Ishikawa (cell line): ENCODE measurements at regions not wholly inside any gene's neighbourhood (a gene's known extent, or its start where the extent isn't known, plus 50 kb on each side); places are given as distances from the start of the nearest gene placed in this dataset.
A peak's percentile ranks its signal among the peaks of the same experiment; 100 is the strongest.

Experiments
- CEBPB ChIP-seq: IDR thresholded peaks from 2 replicates; pipeline ENCODE4 v1.6.1; 2012
- CREB1 ChIP-seq: IDR thresholded peaks from 2 replicates; pipeline ENCODE4 v1.6.1; 2012; ENCODE audit warnings: low read depth
- EGR1 ChIP-seq: IDR thresholded peaks from 2 replicates; pipeline ENCODE4 v1.6.1; 2012
- EP300 ChIP-seq: IDR thresholded peaks from 2 replicates; pipeline ENCODE4 v1.6.1; 2012; ENCODE audit warnings: borderline replicate concordance
- FOXM1 ChIP-seq: IDR thresholded peaks from 2 replicates; pipeline ENCODE4 v1.6.1; 2012; ENCODE audit warnings: low read depth, borderline replicate concordance
- NFIC ChIP-seq: IDR thresholded peaks from 2 replicates; pipeline ENCODE4 v1.6.1; 2012
- RAD21 ChIP-seq: IDR thresholded peaks from 2 replicates; pipeline ENCODE4 v1.6.1; 2012; ENCODE audit warnings: low read depth
- TAF1 ChIP-seq: IDR thresholded peaks from 2 replicates; pipeline ENCODE4 v1.6.1; 2012; ENCODE audit warnings: low read depth, mild to moderate bottlenecking
- TCF12 ChIP-seq: IDR thresholded peaks from 2 replicates; pipeline ENCODE4 v1.6.1; 2012; ENCODE audit warnings: low read depth
- TEAD4 ChIP-seq: IDR thresholded peaks from 2 replicates; pipeline ENCODE4 v1.6.1; 2012
- YY1 ChIP-seq: IDR thresholded peaks from 2 replicates; pipeline ENCODE4 v1.6.1; 2012; ENCODE audit warnings: low read depth
- ZBTB7A ChIP-seq: IDR thresholded peaks from 2 replicates; pipeline ENCODE4 v1.6.1; 2012; ENCODE audit warnings: low read depth
- TF ChIP-seq, protein P1 (sequence below): IDR thresholded peaks from 2 replicates; pipeline ENCODE4 v1.6.1; 2012
- TF ChIP-seq, protein P2 (sequence below): IDR thresholded peaks from 2 replicates; pipeline ENCODE4 v1.6.1; 2012
- TF ChIP-seq, protein P3 (sequence below): IDR thresholded peaks from 2 replicates; pipeline ENCODE4 v1.6.1; 2012; ENCODE audit warnings: low read depth, mild to moderate bottlenecking

GRCh38 chr10:113441220-113441619 lies 111.6 kb upstream of the HABP2 start:
- TF ChIP-seq TAF1 (no peak), TCF12 (no peak), RAD21 (peak; percentile 23; the same call in 1 of the 2 replicates), NFIC (no peak)

DNA sequence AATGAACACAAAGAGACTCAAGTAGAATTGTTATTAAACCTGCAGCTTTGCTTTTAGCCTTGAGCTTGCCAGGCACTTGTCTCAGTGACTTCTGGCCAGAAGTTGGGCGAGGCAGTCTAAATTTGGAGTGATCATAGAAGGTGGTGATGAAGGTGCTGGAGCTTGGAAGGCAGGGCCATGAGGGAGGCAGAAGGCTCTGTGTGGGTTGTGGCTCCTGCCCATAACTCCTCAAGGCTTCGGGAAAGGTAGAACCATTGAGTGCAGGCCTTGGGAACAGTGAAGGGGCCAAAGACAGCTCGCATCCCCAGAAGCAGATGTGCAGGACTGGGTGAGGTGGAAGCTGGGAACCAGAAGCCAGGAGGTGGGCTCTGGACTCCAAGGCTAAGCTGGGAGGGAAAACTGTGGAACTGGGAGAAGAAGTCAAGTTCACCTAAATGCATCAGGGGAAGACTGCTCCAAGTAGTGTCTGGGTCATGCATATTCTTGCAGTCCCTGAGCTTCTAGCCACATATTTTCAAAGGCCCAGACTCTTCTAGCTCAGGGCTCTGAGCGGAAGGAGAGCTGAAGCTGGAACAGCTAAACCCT lies 111.1 kb upstream of the HABP2 start:
- TF ChIP-seq ZBTB7A: no peak
- TF ChIP-seq CREB1: no peak
- TF ChIP-seq RAD21: no peak
- TF ChIP-seq CEBPB: no peak
- no peak for TF ChIP-seq NFIC
- TF ChIP-seq YY1: no peak
- TF ChIP-seq TAF1: no peak
- no peak for TF ChIP-seq EP300
- no peak for TF ChIP-seq TCF12
- TF ChIP-seq EGR1: no peak

DNA sequence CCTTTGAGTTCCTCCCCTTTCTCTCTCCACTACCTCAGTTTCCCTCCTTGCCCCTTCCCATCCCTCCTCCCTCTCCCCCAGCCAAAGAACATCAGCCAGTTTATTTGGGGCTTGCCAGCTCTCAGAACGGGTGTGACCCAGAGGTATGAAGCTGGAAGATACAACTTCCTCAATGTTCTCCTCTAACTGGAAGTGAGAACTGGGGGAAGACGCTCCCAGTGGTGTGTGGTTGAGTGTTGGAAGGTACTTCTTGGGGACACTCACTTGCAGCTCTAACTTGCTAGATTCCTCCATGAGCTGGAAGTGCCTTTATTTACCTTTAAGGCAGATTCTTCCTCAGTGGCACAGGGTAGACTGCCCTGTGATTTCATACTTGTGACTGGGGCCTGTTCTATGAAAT lies 110.5 kb upstream of the HABP2 start:
- TF ChIP-seq FOXM1: no peak
- no peak for TF ChIP-seq CEBPB
- TF ChIP-seq TCF12: no peak
- TF ChIP-seq, protein P1, sequence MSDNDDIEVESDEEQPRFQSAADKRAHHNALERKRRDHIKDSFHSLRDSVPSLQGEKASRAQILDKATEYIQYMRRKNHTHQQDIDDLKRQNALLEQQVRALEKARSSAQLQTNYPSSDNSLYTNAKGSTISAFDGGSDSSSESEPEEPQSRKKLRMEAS: no peak
- TF ChIP-seq NFIC: no peak
- no peak for TF ChIP-seq EP300
- TF ChIP-seq, protein P2, sequence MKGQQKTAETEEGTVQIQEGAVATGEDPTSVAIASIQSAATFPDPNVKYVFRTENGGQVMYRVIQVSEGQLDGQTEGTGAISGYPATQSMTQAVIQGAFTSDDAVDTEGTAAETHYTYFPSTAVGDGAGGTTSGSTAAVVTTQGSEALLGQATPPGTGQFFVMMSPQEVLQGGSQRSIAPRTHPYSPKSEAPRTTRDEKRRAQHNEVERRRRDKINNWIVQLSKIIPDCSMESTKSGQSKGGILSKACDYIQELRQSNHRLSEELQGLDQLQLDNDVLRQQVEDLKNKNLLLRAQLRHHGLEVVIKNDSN: no peak
- TF ChIP-seq TEAD4: no peak
- no peak for TF ChIP-seq EGR1
- no peak for TF ChIP-seq RAD21
- no peak for TF ChIP-seq ZBTB7A

- TF ChIP-seq, protein P2: no peak
- TF ChIP-seq, protein P1: no peak
- TF ChIP-seq TAF1 (no peak), CREB1 (no peak), FOXM1 (no peak), EP300 (no peak), NFIC (no peak), TEAD4 (no peak), YY1 (no peak), ZBTB7A (no peak), TCF12 (no peak), CEBPB (no peak)
- TF ChIP-seq, protein P3, sequence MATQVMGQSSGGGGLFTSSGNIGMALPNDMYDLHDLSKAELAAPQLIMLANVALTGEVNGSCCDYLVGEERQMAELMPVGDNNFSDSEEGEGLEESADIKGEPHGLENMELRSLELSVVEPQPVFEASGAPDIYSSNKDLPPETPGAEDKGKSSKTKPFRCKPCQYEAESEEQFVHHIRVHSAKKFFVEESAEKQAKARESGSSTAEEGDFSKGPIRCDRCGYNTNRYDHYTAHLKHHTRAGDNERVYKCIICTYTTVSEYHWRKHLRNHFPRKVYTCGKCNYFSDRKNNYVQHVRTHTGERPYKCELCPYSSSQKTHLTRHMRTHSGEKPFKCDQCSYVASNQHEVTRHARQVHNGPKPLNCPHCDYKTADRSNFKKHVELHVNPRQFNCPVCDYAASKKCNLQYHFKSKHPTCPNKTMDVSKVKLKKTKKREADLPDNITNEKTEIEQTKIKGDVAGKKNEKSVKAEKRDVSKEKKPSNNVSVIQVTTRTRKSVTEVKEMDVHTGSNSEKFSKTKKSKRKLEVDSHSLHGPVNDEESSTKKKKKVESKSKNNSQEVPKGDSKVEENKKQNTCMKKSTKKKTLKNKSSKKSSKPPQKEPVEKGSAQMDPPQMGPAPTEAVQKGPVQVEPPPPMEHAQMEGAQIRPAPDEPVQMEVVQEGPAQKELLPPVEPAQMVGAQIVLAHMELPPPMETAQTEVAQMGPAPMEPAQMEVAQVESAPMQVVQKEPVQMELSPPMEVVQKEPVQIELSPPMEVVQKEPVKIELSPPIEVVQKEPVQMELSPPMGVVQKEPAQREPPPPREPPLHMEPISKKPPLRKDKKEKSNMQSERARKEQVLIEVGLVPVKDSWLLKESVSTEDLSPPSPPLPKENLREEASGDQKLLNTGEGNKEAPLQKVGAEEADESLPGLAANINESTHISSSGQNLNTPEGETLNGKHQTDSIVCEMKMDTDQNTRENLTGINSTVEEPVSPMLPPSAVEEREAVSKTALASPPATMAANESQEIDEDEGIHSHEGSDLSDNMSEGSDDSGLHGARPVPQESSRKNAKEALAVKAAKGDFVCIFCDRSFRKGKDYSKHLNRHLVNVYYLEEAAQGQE: no peak
Measured at GRCh38 chr10:113443141-113443925, 109.5 kb upstream of the HABP2 start.

DNA sequence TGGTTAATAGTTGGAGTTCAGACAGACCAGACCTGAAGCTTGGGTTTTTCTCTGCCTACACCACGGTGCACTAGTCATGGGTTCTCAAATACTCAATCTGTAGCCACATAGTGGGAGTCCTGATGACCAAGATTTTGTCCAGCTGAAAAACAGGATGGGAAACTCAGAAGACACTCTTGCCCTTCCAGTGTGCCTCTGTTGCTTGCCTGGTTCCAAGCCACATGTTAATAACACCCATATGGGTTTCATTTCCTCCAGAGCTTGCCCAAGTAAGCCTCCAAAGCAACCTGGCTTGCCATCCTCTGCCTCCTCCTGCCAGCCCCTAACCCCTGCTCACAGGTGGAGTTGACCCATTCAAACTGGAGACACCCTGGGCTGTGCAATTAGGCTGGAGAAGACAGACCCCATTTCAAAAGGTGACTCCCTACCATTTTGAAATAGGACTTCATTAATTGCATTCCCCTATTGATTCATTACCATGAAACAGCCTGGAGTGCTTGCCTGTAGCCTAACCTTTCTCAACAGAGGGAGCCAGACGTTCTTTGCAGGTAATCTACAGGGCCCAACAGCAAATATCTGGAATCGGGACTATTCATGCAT lies 108.0 kb upstream of the HABP2 start:
- TF ChIP-seq, protein P3: no peak
- TF ChIP-seq TCF12 (no peak), TEAD4 (no peak), ZBTB7A (no peak), NFIC (no peak), YY1 (no peak), CEBPB (no peak), TAF1 (no peak), EGR1 (no peak), FOXM1 (no peak), RAD21 (no peak), CREB1 (no peak), EP300 (no peak)
- TF ChIP-seq, protein P2: no peak
- TF ChIP-seq, protein P1: no peak
